ENCODE measurements at regions not wholly inside any gene's neighbourhood (a gene's known extent, or its start where the extent isn't known, plus 50 kb on each side); places are given as distances from the start of the nearest gene placed in this dataset.

DNA sequence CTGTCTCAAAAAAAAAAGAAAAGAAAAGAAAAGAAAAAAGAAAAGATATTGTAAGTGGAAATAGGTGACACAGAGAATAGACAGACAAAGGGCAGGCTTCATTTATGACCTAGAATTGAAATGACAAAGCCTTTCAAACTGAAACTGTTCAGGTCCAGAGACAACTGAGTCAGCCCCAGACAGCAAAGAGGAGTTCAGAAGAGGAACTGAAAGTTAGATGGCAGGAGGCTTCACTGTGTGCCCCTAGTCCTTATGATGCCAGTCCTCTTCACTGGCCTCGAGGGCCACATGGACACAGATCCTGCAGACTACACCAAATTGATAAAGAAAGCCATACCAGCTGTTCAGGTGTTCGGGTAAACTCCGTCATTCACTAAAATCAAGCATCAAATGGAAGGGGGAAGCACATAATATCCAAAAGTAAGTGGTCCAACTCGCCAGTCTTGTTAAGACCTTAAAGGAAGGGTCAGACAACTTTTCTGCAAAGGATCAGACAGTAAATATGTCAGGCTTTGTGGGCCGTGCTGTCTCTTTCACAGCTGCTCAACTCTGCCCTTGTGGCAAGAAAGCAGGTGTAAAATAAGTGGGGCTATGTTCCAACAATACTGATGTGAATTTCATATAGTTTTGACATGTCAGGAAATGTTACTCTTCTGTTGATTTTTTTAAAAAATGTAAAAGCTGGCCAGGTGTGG lies 231.9 kb upstream of the MGAT5 start:
- no peaks in the 10 kb centered on the region for H3K36me3 Mint-ChIP-seq (ENCODE audit: unreplicated experiment)
- no peaks in the 10 kb centered on the region for H3K9me3 Mint-ChIP-seq (ENCODE audit: unreplicated experiment)
- DNase-seq, result no peak
- TF ChIP-seq CTCF (IDR thresholded peaks at IDR 0.05; ENCODE audit: partially characterized antibody, unreplicated experiment), result no peak
- H3K4me3 Mint-ChIP-seq (ENCODE audit: unreplicated experiment), result no peak overlapping the region
- peaks cover 5% of the 10 kb centered on the region for H3K4me1 Mint-ChIP-seq (ENCODE audit: low read depth, unreplicated experiment)
- H3K27ac Mint-ChIP-seq (ENCODE audit: unreplicated experiment), result no peak overlapping the region
- no peaks in the 10 kb centered on the region for H3K27me3 Mint-ChIP-seq (ENCODE audit: unreplicated experiment)

DNA sequence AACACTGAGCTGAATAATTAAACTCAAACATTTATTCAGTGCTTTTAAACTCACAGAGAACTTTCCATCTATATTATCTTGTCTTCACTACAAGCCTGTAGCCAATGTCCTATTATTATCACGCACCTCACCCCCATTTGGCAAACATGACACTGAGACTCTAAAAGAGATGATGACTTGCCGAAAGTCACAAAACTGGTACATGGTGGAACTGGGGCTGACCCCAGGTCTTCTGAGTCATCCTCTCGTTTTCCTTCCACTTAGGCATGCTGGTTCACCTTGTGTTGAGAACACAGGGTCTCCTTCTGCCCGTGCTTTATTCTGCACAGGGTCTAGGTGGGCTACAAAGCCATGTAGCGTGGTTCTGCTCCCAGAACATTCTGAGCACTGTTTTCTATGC lies 230.0 kb upstream of the MGAT5 start:
- Mint-ChIP-seq H3K9me3 (ENCODE audit: unreplicated experiment) (no peaks in the 10 kb centered on the region), H3K4me3 (ENCODE audit: unreplicated experiment) (no peak overlapping the region), H3K4me1 (ENCODE audit: low read depth, unreplicated experiment) (peaks cover 7% of the 10 kb centered on the region), H3K27ac (ENCODE audit: unreplicated experiment) (no peak overlapping the region), H3K36me3 (ENCODE audit: unreplicated experiment) (no peaks in the 10 kb centered on the region), H3K27me3 (ENCODE audit: unreplicated experiment) (no peaks in the 10 kb centered on the region)
- no peak for DNase-seq
- no peak for TF ChIP-seq CTCF (IDR thresholded peaks at IDR 0.05; ENCODE audit: partially characterized antibody, unreplicated experiment)

DNA sequence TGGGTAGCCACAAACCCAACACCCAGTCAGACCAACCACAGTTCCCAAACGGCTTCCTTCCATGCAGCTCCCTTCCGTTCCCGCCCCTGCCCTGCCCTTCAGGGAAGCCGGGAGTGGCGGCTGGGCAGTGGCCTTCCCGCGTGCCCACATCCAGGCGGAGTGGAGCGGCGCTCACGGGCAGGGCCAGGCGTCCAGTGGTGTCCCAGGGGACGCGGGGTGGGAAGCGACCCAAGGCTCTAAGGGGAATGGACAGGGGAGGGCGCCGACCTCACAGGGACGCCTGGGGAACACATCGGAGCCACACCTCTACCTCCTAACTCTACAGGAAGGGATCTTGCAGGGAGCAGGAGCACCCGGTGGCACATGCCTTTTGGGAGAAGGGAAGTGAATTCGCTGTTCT lies 225.9 kb upstream of the MGAT5 start:
- Mint-ChIP-seq H3K4me1 (ENCODE audit: low read depth, unreplicated experiment) (peaks cover 10% of the 10 kb centered on the region), H3K36me3 (ENCODE audit: unreplicated experiment) (no peaks in the 10 kb centered on the region), H3K9me3 (ENCODE audit: unreplicated experiment) (no peaks in the 10 kb centered on the region), H3K27ac (ENCODE audit: unreplicated experiment) (no peak overlapping the region), H3K27me3 (ENCODE audit: unreplicated experiment) (no peaks in the 10 kb centered on the region), H3K4me3 (ENCODE audit: unreplicated experiment) (no peak overlapping the region)
- DNase-seq, result no peak
- TF ChIP-seq CTCF (IDR thresholded peaks at IDR 0.05; ENCODE audit: partially characterized antibody, unreplicated experiment), result no peak

GRCh38 chr2:134029418-134029817 lies 224.5 kb upstream of the MGAT5 start:
- Mint-ChIP-seq H3K9me3 (ENCODE audit: unreplicated experiment) (no peaks in the 10 kb centered on the region), H3K4me3 (ENCODE audit: unreplicated experiment) (no peak overlapping the region), H3K27ac (ENCODE audit: unreplicated experiment) (no peak overlapping the region), H3K4me1 (ENCODE audit: low read depth, unreplicated experiment) (peaks cover 10% of the 10 kb centered on the region), H3K36me3 (ENCODE audit: unreplicated experiment) (no peaks in the 10 kb centered on the region), H3K27me3 (ENCODE audit: unreplicated experiment) (no peaks in the 10 kb centered on the region)
- no peak for DNase-seq
- TF ChIP-seq CTCF (IDR thresholded peaks at IDR 0.05; ENCODE audit: partially characterized antibody, unreplicated experiment), result no peak

- Mint-ChIP-seq H3K36me3 (ENCODE audit: unreplicated experiment) (peaks cover 8% of the 10 kb centered on the region), H3K27ac (ENCODE audit: unreplicated experiment) (no peak overlapping the region), H3K9me3 (ENCODE audit: unreplicated experiment) (peaks cover 4% of the 10 kb centered on the region), H3K4me1 (ENCODE audit: low read depth, unreplicated experiment) (peaks cover 7% of the 10 kb centered on the region), H3K4me3 (ENCODE audit: unreplicated experiment) (no peak overlapping the region), H3K27me3 (ENCODE audit: unreplicated experiment) (no peaks in the 10 kb centered on the region)
- TF ChIP-seq CTCF (IDR thresholded peaks at IDR 0.05; ENCODE audit: partially characterized antibody, unreplicated experiment), result no peak
- DNase-seq, result no peak
Observed at GRCh38 chr2:134031539-134031938, 222.3 kb upstream of the MGAT5 start.

Data from glutamatergic neuron (in vitro differentiated cells).